ENCODE measurements at regions not wholly inside any gene's neighbourhood (a gene's known extent, or its start where the extent isn't known, plus 50 kb on each side); places are given as distances from the start of the nearest gene placed in this dataset.

DNA sequence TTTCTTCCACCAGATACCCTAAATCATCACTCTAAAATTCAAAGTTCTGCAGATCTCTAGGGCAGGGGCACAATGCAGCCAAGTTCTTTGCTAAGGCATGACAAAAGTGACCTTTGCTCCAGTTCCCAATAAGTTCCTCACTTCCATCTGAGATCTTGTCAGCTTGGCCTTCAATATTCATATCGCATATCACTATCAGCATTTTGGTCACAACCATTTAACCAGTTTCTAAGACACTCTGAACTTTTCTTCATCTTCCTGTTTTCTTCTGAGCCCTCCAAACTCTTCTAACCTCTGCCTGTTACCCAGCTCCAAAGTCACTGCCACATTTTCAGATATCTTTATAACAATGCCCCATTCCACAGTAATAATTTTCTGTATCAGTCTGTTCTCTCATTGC, 452.6 kb upstream of the TRIB2 start:
- in situ Hi-C loops (cut with MboI; ENCODE audit: low sequenced_read_pairs, unreplicated experiment) = no loop called here
- TF ChIP-seq, protein P1, sequence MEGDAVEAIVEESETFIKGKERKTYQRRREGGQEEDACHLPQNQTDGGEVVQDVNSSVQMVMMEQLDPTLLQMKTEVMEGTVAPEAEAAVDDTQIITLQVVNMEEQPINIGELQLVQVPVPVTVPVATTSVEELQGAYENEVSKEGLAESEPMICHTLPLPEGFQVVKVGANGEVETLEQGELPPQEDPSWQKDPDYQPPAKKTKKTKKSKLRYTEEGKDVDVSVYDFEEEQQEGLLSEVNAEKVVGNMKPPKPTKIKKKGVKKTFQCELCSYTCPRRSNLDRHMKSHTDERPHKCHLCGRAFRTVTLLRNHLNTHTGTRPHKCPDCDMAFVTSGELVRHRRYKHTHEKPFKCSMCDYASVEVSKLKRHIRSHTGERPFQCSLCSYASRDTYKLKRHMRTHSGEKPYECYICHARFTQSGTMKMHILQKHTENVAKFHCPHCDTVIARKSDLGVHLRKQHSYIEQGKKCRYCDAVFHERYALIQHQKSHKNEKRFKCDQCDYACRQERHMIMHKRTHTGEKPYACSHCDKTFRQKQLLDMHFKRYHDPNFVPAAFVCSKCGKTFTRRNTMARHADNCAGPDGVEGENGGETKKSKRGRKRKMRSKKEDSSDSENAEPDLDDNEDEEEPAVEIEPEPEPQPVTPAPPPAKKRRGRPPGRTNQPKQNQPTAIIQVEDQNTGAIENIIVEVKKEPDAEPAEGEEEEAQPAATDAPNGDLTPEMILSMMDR (IDR thresholded peaks at IDR 0.05; ENCODE audit: borderline replicate concordance, control extremely low read depth, extremely low read depth, insufficient read depth, missing control alignments) = no peak
- DNase-seq (ENCODE audit: low spot score) = no peak

- TF ChIP-seq, protein P1 (IDR thresholded peaks at IDR 0.05; ENCODE audit: borderline replicate concordance, control extremely low read depth, extremely low read depth, insufficient read depth, missing control alignments) = no peak
- no peak for DNase-seq (ENCODE audit: low spot score)
- in situ Hi-C loops (cut with MboI; ENCODE audit: low sequenced_read_pairs, unreplicated experiment) = no loop called here
Observed at GRCh38 chr2:12265646-12266045, 451.1 kb upstream of the TRIB2 start.

GRCh38 chr2:12267042-12267441, 449.7 kb upstream of the TRIB2 start:
- no peak for DNase-seq (ENCODE audit: low spot score)
- in situ Hi-C loops (cut with MboI; ENCODE audit: low sequenced_read_pairs, unreplicated experiment) = no loop called here
- TF ChIP-seq, protein P1 (IDR thresholded peaks at IDR 0.05; ENCODE audit: borderline replicate concordance, control extremely low read depth, extremely low read depth, insufficient read depth, missing control alignments) = no peak

GRCh38 chr2:12269041-12269972, 447.4 kb upstream of the TRIB2 start:
- TF ChIP-seq, protein P1 (IDR thresholded peaks at IDR 0.05; ENCODE audit: borderline replicate concordance, control extremely low read depth, extremely low read depth, insufficient read depth, missing control alignments) = no peak
- DNase-seq (ENCODE audit: low spot score) = no peak
- in situ Hi-C loops (cut with MboI; ENCODE audit: low sequenced_read_pairs, unreplicated experiment) = no loop called here

DNA sequence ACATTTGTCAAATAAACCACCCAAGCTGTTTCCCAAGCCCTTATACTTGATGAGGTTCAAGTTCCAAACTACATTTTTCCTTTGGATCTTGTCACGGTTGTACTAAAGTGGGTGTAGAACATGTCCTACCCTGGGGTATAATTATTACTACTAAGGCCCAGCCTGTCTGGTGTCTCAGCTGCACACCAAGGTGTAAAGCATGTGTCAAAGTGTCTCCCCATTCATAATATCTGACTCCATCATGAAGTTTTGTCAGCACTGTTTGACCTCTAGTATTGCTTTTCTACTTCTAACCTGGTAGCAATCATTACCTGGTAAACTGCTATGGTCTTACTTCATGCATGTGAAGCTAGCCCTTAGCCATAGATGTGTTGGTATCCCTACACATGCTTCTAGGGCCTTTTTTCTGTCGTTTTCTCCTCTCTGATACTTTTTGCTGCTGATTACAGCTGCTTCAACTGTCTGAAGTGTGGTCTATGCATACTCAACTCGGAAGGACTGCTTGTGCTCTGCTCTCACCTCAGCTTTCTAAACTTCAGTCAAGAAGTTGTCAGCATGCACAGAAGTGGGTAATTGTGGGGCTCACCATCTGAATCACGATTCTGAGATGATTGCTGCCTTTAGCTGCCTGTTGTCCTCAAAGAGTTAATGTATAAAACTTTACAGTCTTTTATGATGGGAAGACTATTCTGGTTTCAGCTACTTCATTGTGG, 445.7 kb upstream of the TRIB2 start:
- DNase-seq (ENCODE audit: low spot score) = no peak
- in situ Hi-C loops (cut with MboI; ENCODE audit: low sequenced_read_pairs, unreplicated experiment) = no loop called here
- TF ChIP-seq, protein P1 (IDR thresholded peaks at IDR 0.05; ENCODE audit: borderline replicate concordance, control extremely low read depth, extremely low read depth, insufficient read depth, missing control alignments) = no peak

DNA sequence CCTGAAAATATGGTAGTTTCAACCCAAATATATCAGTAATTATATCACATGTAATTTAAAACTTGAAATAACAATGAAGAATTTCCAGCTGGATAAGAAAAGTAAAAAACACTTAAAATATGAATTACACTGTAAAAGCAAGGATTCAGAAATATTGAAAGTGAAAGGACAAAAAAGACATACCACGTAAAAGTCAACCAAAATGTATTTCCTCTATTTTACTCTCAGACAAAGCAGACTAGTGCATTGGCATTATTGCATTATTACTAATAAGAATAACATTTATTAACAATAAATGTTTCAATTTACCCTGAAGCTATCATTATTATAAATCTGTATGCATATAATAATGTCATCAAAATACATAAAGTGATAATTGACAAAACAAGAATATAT, 445.1 kb upstream of the TRIB2 start:
- TF ChIP-seq, protein P1 (IDR thresholded peaks at IDR 0.05; ENCODE audit: borderline replicate concordance, control extremely low read depth, extremely low read depth, insufficient read depth, missing control alignments) = no peak
- DNase-seq (ENCODE audit: low spot score) = no peak
- in situ Hi-C loops (cut with MboI; ENCODE audit: low sequenced_read_pairs, unreplicated experiment) = no loop called here

Measured in GM13976 (cell line).